Skin epidermis (tissue), 12 donors: ENCODE measurements at regions not wholly inside any gene's neighbourhood (a gene's known extent, or its start where the extent isn't known, plus 50 kb on each side); places are given as distances from the start of the nearest gene placed in this dataset.
"Not testable (repeated sequence)": the region's sequence is repeated elsewhere in the genome, so short reads cannot be mapped to it uniquely, and the experiment has no call there.

Experiments used
- H3K27ac ChIP-seq, 21 experiments: fragments of 200-600 bp; sonication (generic) in 11 of 21; one replicate each; pipeline ENCODE4 v1.5.0; 2020; ENCODE audit warnings: mild to moderate bottlenecking in 3 of 21, inconsistent platforms in 2 of 21, moderate library complexity in 2 of 21
- H3K4me3 ChIP-seq, 7 experiments: fragments of 200-600 bp; sonication (generic) in 2 of 7; one replicate each; pipeline ENCODE4 v1.5.0; 2020; ENCODE audit warnings: inconsistent platforms in 2 of 7, mild to moderate bottlenecking in 2 of 7, moderate library complexity in 1 of 7

DNA sequence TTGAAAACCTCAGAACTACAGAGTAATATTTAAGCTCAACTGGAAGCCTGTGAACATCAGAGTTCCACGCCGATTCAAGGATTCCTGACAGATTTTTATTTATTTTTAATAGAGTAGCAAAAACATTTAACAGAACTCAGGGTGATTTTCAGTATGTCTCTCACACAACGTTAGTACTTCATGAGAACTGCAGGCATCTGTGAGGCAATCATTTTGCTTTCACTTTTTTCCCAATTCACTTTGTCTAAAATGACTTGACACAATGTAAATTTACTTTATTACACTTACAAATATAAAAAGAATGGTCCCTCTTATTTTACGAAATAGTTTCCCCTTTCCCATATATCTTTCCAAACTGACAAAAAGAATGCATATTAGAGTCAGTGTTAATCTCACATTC lies 869.5 kb upstream of the EPHA5 start:
- no peak overlapping the region for H3K4me3 ChIP-seq
- no peak overlapping the region for H3K27ac ChIP-seq

DNA sequence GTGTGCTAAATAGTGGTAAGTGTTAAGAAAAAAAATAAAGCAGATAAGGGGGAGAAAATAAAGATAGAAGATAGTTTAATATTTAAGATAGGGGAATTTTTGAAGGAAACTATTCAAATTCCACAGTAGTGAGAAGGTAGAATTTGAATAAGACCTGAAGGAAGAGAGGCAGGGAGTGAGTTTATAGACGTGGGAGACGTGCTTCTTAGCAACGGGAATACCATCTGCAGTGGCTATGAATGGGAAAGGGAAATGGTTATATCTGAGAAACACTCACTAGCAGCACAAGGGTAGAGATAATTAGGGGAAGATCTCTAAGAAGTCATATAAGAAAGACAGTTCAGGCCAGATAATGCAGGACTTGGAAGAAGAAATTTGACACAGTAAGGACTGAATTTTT lies 854.5 kb upstream of the EPHA5 start:
- H3K27ac ChIP-seq, result no peak overlapping the region
- H3K4me3 ChIP-seq, result no peak overlapping the region

DNA sequence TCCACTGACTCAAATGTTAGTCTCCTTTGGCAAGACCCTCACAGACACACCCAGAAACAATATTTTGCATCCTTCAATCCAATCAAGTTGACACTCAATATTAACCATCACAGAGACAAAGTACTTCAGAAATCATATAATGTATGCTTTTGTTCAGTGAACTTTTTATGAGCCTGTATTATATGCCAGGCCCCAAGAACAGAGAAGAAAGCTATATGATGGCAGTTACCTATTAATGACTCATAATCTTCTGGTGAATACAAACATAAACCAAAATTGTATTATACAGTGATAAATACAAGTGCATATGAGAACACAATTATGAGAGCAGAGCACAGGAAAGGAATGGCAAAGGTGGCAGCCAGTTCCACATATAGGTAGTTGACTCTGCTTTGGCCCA lies 852.0 kb upstream of the EPHA5 start:
- H3K27ac ChIP-seq, result no peak overlapping the region
- H3K4me3 ChIP-seq, result no peak overlapping the region

- H3K4me3 ChIP-seq, result no peak overlapping the region
Measured at GRCh38 chr4:66516940-66517339, 846.7 kb upstream of the EPHA5 start.

GRCh38 chr4:66506985-66507384 lies 836.7 kb upstream of the EPHA5 start:
- no peak overlapping the region for H3K4me3 ChIP-seq
- H3K27ac ChIP-seq, result no peak overlapping the region

More at GRCh38 chr4:66516940-66517339, 846.7 kb upstream of the EPHA5 start:
- H3K27ac ChIP-seq, result no peak overlapping the region

DNA sequence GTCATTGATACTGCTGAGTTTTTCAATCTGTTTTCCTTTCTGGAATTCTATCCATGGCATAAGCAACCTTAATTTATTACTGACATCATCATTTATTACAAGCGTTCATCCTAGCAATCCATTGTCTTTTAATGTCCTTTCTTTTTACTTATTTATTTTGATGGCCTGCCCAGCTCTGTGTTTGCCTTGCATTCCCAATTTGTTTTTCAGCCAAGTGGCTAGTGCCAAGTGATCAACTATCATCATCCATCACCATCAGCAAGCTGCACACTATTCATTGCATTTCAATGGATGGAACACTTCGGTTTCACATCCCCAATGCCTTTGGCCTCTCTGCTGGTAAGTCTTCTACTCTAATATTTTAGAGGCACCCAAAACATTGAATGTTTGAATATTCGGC lies 831.7 kb upstream of the EPHA5 start:
- Histone ChIP-seq H3K27ac (no peak overlapping the region), H3K4me3 (no peak overlapping the region)

GRCh38 chr4:66490729-66491128 lies 820.4 kb upstream of the EPHA5 start:
- Histone ChIP-seq H3K4me3 (no peak overlapping the region), H3K27ac (no peak overlapping the region)

DNA sequence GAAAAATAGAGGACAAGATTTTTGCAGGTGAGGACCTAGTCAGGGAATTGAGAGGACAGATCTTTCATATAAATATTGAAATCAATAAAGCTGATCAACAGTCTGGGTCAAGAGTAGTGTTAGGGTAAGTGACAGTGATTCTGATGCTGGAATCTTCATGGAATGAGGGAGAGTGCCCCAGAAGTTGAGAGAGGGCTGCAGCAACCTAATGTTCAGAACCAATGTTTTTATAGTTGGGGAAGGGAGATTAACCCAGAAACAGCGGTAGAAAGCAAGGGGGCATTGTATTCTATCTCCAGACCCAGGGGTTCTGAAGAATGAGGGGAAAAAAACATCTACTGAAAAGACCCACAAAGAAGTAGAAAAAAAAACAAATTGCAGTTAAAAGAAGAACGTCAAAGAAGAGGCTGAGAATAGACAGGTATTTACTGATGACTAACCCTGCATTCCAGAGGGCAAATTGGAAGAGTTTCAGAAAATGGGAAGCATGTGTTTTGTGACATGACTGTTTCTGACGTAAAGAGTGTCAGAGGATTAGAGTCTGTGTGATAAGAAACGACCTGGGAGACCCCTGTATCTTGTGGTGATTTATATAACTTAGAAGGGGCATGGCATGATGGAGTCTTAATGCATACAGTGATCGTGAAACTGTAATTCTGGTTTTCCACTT lies 819.6 kb upstream of the EPHA5 start:
- no peak overlapping the region for H3K4me3 ChIP-seq
- no peak overlapping the region for H3K27ac ChIP-seq

- no peak overlapping the region for H3K27ac ChIP-seq
- H3K4me3 ChIP-seq, result no peak overlapping the region
Measured at GRCh38 chr4:66489370-66489769, 819.1 kb upstream of the EPHA5 start.

DNA sequence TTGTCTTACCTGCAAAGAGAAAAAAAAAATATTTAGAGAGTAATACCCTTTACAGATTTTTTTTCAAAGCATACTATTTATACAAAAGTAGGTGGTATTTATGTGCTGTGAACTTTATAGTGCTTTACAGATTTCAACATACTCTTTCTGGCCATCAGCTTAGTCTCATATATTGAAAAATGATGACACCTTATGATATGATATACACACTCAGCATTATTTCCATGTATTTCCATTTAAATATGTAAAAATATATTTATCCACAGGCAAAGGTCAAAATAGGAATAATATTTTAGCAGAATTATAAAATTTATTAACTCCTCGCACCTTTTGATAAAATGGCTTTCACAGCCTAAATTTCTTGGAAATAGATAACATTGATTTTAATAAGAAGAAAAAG lies 815.8 kb upstream of the EPHA5 start:
- Histone ChIP-seq H3K4me3 (no peak overlapping the region), H3K27ac (no peak overlapping the region)

DNA sequence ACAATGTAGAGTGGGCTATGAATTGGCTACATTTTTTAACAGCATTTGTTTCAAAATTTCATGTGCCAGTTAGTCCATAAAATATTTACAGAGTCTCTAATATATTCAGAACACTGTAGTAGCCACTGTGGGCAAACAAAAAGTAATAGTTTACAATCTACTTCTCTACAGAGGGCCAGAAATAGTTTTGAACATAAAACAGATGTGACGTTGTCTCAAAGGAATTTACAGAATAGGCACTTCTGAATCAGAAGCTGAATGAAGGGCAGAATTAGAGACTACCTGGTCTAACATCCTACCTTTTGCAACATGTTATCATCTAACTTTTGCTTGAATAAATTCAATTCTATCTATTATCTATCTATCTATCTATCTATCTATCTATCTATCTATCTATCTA lies 811.9 kb upstream of the EPHA5 start:
- Histone ChIP-seq H3K27ac (no peak overlapping the region), H3K4me3 (no peak overlapping the region)

- no peak overlapping the region for H3K27ac ChIP-seq
- H3K4me3 ChIP-seq, result no peak overlapping the region
Measured at GRCh38 chr4:66475596-66475995, 805.3 kb upstream of the EPHA5 start.

- no peak overlapping the region for H3K4me3 ChIP-seq
- H3K27ac ChIP-seq, result no peak overlapping the region
Measured at GRCh38 chr4:66465111-66465510, 794.8 kb upstream of the EPHA5 start.

- H3K4me3 ChIP-seq, result not testable (repeated sequence)
Measured at GRCh38 chr4:66462890-66463289, 792.6 kb upstream of the EPHA5 start.

DNA sequence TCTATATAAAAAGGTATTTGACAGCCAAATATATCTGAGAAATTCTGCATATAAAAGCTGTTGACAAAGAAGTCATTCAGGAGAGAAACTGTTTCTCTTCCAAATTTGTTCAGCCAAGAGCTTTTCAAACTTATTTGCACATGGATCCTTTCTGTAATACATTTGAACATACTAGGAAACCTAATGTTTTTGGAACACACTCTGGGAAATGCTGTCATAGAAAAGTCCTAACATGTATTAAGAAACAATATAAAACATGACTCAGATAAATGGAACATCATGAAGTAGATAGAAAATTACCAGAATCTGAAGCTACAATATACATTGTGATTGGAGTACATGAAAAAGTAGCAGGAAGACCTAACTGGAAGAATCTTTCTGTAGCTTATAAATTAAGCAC lies 781.5 kb upstream of the EPHA5 start:
- Histone ChIP-seq H3K27ac (no peak overlapping the region), H3K4me3 (no peak overlapping the region)

More at GRCh38 chr4:66462890-66463289, 792.6 kb upstream of the EPHA5 start:
- H3K27ac ChIP-seq, result not testable (repeated sequence)

- no peak overlapping the region for H3K27ac ChIP-seq
- H3K4me3 ChIP-seq, result no peak overlapping the region
Measured at GRCh38 chr4:66443008-66443407, 772.7 kb upstream of the EPHA5 start.

- no peak overlapping the region for H3K27ac ChIP-seq
- no peak overlapping the region for H3K4me3 ChIP-seq
Measured at GRCh38 chr4:66439508-66439907, 769.2 kb upstream of the EPHA5 start.

GRCh38 chr4:66433706-66434105 lies 763.4 kb upstream of the EPHA5 start:
- Histone ChIP-seq H3K4me3 (no peak overlapping the region), H3K27ac (no peak overlapping the region)

DNA sequence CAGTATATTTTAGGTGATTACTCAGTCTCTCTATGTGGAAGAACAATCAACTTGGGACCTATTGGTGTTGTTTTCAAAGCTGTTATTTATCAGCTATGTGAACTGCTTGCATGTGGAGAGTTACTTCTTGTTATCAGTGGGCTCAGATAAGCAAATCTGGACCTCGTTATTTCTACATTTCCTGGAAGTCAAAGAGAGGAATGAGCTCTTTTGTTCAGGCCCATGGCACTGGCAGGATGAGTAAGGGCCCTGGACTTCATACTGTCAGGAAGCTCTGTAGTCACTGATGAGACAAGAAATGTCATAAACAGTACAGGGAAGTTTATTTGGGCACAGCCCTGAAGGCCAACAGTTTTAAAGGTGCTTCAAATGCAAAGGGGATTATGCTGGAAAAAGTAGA lies 760.6 kb upstream of the EPHA5 start:
- Histone ChIP-seq H3K4me3 (no peak overlapping the region), H3K27ac (no peak overlapping the region)

GRCh38 chr4:66429276-66429675 lies 759.0 kb upstream of the EPHA5 start:
- H3K27ac ChIP-seq, result no peak overlapping the region
- H3K4me3 ChIP-seq, result no peak overlapping the region

GRCh38 chr4:66416425-66416824 lies 746.1 kb upstream of the EPHA5 start:
- H3K4me3 ChIP-seq, result no peak overlapping the region
- H3K27ac ChIP-seq, result no peak overlapping the region

DNA sequence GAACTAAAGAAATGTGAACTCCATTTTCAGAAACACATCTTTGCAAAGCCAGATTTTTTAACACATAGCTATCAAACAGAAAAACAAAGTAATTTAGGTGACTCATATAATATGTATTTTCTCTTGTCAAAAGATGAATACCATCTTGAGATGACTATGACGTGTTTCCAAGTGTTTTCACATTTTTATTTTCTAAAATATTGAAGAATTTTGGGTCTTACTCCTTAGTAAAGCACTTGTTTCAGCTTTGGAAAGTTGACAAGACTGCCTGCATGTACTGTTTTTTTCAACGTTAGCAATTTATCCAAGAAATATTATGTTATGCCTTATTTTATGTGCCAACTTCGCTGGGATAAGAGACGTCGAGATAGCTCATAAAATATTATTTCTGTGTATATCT lies 733.9 kb upstream of the EPHA5 start:
- no peak overlapping the region for H3K4me3 ChIP-seq
- no peak overlapping the region for H3K27ac ChIP-seq
